Colonic mucosa (tissue), 4 donors: ENCODE measurements at regions not wholly inside any gene's neighbourhood (a gene's known extent, or its start where the extent isn't known, plus 50 kb on each side); places are given as distances from the start of the nearest gene placed in this dataset.

Experiments
- DNase-seq: peaks from one replicate; pipeline ENCODE4 v3.0.0-alpha.2; 2020
- H3K27ac ChIP-seq: fragments of 200-600 bp; one replicate; pipeline ENCODE4 v1.8.0; 2021
- H3K27me3 ChIP-seq: fragments of 200-600 bp; one replicate; pipeline ENCODE4 v1.8.0; 2021
- H3K36me3 ChIP-seq: fragments of 200-600 bp; one replicate; pipeline ENCODE4 v1.8.0; 2021
- H3K4me1 ChIP-seq: fragments of 200-600 bp; one replicate; pipeline ENCODE4 v1.8.0; 2021; ENCODE audit warnings: mild to moderate bottlenecking
- H3K4me3 ChIP-seq: fragments of 200-600 bp; one replicate; pipeline ENCODE4 v1.8.0; 2021
- H3K9ac ChIP-seq, 2 donors: one replicate each; pipeline ENCODE4 v1.7.0; 2013; ENCODE audit warnings: control low read depth in 2 of 2, low read depth in 2 of 2, low read length in 2 of 2
- H3K9me3 ChIP-seq: fragments of 200-600 bp; one replicate; pipeline ENCODE4 v1.8.0; 2021
- intact Hi-C: fragments of 100-400 bp; cut with DNase I; formaldehyde crosslinking; loops from one replicate; pipeline ENCODE4 v1.14.1; 2022
- TF ChIP-seq, protein P1 (sequence below): fragments of 200-600 bp; IDR thresholded peaks from one replicate; pipeline ENCODE4 v1.8.0; 2022; ENCODE audit warnings: antibody characterized with exemption, mild to moderate bottlenecking
- donor health status: healthy.
- donor health status: DM: no; HTN: no; CAD: no.
- donor health status: DM: no; HTN: no; CAD: no.

DNA sequence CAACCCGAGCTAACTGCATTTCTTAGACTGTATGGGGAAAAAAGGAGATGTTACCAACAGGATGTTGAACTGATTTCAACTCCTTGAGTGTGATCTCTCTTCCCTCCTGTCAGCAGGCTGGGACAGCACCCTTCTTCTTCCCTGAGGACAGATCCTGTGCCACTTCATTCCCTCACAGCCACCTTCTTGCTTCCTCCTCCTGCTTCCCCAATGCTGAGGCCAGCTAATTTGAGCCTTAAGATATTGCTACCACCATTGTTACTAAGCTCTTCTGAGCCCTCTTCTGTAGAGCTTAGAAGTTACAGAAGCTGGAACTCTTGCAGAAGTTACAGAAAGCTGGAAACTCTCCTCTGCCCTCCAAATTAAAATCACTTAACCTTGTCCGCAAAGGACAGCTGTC lies 88.8 kb downstream of the SPTSSA start:
- no peak overlapping the region for H3K27ac ChIP-seq
- H3K4me1 ChIP-seq: peaks cover 3% of the 10 kb centered on the region
- intact Hi-C loops: loop anchor here (10.0 kb wide), 1 partner anchor 62 kb away; no protein-coding TSS in a partner anchor
- H3K4me3 ChIP-seq: no peak overlapping the region
- H3K27me3 ChIP-seq: no peaks in the 10 kb centered on the region
- H3K9ac ChIP-seq: no peak overlapping the region
- TF ChIP-seq, protein P1, sequence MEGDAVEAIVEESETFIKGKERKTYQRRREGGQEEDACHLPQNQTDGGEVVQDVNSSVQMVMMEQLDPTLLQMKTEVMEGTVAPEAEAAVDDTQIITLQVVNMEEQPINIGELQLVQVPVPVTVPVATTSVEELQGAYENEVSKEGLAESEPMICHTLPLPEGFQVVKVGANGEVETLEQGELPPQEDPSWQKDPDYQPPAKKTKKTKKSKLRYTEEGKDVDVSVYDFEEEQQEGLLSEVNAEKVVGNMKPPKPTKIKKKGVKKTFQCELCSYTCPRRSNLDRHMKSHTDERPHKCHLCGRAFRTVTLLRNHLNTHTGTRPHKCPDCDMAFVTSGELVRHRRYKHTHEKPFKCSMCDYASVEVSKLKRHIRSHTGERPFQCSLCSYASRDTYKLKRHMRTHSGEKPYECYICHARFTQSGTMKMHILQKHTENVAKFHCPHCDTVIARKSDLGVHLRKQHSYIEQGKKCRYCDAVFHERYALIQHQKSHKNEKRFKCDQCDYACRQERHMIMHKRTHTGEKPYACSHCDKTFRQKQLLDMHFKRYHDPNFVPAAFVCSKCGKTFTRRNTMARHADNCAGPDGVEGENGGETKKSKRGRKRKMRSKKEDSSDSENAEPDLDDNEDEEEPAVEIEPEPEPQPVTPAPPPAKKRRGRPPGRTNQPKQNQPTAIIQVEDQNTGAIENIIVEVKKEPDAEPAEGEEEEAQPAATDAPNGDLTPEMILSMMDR: no peak
- H3K36me3 ChIP-seq: no peaks in the 10 kb centered on the region
- DNase-seq: no peak
- no peaks in the 10 kb centered on the region for H3K9me3 ChIP-seq

DNA sequence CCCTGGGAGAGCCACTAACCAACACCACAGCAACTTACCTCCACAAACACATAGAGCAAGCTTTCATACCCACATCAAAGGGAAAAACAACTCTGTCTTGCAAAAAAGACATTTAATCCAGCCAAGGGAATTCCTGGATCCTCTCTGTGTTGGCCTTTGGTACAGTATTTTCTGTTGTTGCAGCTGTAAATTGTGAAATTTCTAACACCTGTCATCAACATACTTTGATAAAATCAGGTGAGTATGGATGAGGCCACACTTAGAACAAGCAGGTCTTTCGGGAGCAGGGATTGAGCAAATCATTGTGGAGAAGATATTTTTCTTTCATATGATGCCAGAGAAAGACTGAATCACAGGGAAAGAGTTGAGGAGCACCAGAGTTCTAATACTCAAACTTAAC lies 89.3 kb downstream of the SPTSSA start:
- intact Hi-C loops: loop anchor here (10.0 kb wide), 1 partner anchor 62 kb away; no protein-coding TSS in a partner anchor
- H3K27ac ChIP-seq: no peak overlapping the region

GRCh38 chr14:34369648-34370030 lies 92.4 kb downstream of the SPTSSA start:
- TF ChIP-seq, protein P1: no peak
- Histone ChIP-seq H3K9me3 (no peaks in the 10 kb centered on the region), H3K27ac (peak overlapping the region; percentile 82), H3K4me3 (no peak overlapping the region), H3K9ac (no peak overlapping the region), H3K27me3 (no peaks in the 10 kb centered on the region), H3K4me1 (peaks cover under 1% of the 10 kb centered on the region), H3K36me3 (no peaks in the 10 kb centered on the region)
- intact Hi-C loops: loop anchor here (5.0 to 10.0 kb wide), 2 partner anchors 65 to 128 kb away; no protein-coding TSS in a partner anchor
- no peak for DNase-seq

More for the DNA sequence above, 89.3 kb downstream of the SPTSSA start:
- H3K36me3 ChIP-seq: no peaks in the 10 kb centered on the region
- no peaks in the 10 kb centered on the region for H3K27me3 ChIP-seq
- H3K4me3 ChIP-seq: no peak overlapping the region
- peaks cover 3% of the 10 kb centered on the region for H3K4me1 ChIP-seq
- no peaks in the 10 kb centered on the region for H3K9me3 ChIP-seq
- DNase-seq: no peak
- TF ChIP-seq, protein P1: no peak
- no peak overlapping the region for H3K9ac ChIP-seq

GRCh38 chr14:34368971-34369647 lies 92.9 kb downstream of the SPTSSA start:
- intact Hi-C loops: loop anchor here (5.0 kb wide), 1 partner anchor 128 kb away; no protein-coding TSS in a partner anchor

GRCh38 chr14:34368115-34368970 lies 93.7 kb downstream of the SPTSSA start:
- H3K4me1 ChIP-seq: no peaks in the 10 kb centered on the region

More at GRCh38 chr14:34368971-34369647, 92.9 kb downstream of the SPTSSA start:
- Histone ChIP-seq H3K9ac (no peak overlapping the region), H3K27me3 (no peaks in the 10 kb centered on the region), H3K36me3 (no peaks in the 10 kb centered on the region), H3K4me3 (no peak overlapping the region), H3K4me1 (no peaks in the 10 kb centered on the region), H3K9me3 (no peaks in the 10 kb centered on the region), H3K27ac (peak overlapping the region; percentile 82)
- TF ChIP-seq, protein P1: no peak
- no peak for DNase-seq

More at GRCh38 chr14:34368115-34368970, 93.7 kb downstream of the SPTSSA start:
- Histone ChIP-seq H3K4me3 (no peak overlapping the region), H3K36me3 (no peaks in the 10 kb centered on the region), H3K9ac (no peak overlapping the region), H3K9me3 (no peaks in the 10 kb centered on the region), H3K27me3 (no peaks in the 10 kb centered on the region), H3K27ac (peak overlapping the region; percentile 82)
- TF ChIP-seq, protein P1: no peak
- intact Hi-C loops: loop anchor here (5.0 kb wide), 1 partner anchor 129 kb away; no protein-coding TSS in a partner anchor
- peak; percentile 69 for DNase-seq
